ENCODE measurements at regions not wholly inside any gene's neighbourhood (a gene's known extent, or its start where the extent isn't known, plus 50 kb on each side); places are given as distances from the start of the nearest gene placed in this dataset.
"Not testable (repeated sequence)": the region's sequence is repeated elsewhere in the genome, so short reads cannot be mapped to it uniquely, and the experiment has no call there.

- DNase-seq = no peak
These were observed 462.1 kb upstream of the CDIN1 start for GRCh38 chr15:36117296-36117787.

GRCh38 chr15:36126194-36126593 is 453.2 kb upstream of the CDIN1 start:
- DNase-seq = no peak

- no peak for DNase-seq
These were observed 448.6 kb upstream of the CDIN1 start for GRCh38 chr15:36130641-36131310.

GRCh38 chr15:36133742-36134141 is 445.7 kb upstream of the CDIN1 start:
- no peak for DNase-seq

GRCh38 chr15:36136049-36136448 is 443.4 kb upstream of the CDIN1 start:
- no peak for DNase-seq

- no peak for DNase-seq
These were observed 426.5 kb upstream of the CDIN1 start for GRCh38 chr15:36152936-36153335.

- DNase-seq = no peak
These were observed 422.5 kb upstream of the CDIN1 start for GRCh38 chr15:36156879-36157427.

- no peak for DNase-seq
These were observed 419.1 kb upstream of the CDIN1 start for GRCh38 chr15:36160351-36160750.

GRCh38 chr15:36161108-36161507 is 418.3 kb upstream of the CDIN1 start:
- no peak for DNase-seq

GRCh38 chr15:36161771-36162212 is 417.6 kb upstream of the CDIN1 start:
- DNase-seq = no peak

- not testable (repeated sequence) for DNase-seq
These were observed 415.4 kb upstream of the CDIN1 start for GRCh38 chr15:36163983-36164382.

GRCh38 chr15:36172955-36173354 is 406.5 kb upstream of the CDIN1 start:
- DNase-seq = no peak

- no peak for DNase-seq
These were observed 404.2 kb upstream of the CDIN1 start for GRCh38 chr15:36175186-36175740.

GRCh38 chr15:36175741-36176291 is 403.6 kb upstream of the CDIN1 start:
- DNase-seq = no peak

- DNase-seq = no peak
These were observed 401.7 kb upstream of the CDIN1 start for GRCh38 chr15:36177590-36178302.

- DNase-seq = no peak
These were observed 401.2 kb upstream of the CDIN1 start for GRCh38 chr15:36178303-36178633.

GRCh38 chr15:36183201-36183600 is 396.2 kb upstream of the CDIN1 start:
- DNase-seq = no peak

- DNase-seq = no peak
These were observed 394.0 kb upstream of the CDIN1 start for GRCh38 chr15:36185438-36185837.

- no peak for DNase-seq
These were observed 393.6 kb upstream of the CDIN1 start for GRCh38 chr15:36185845-36186244.

GRCh38 chr15:36186376-36186775 is 393.1 kb upstream of the CDIN1 start:
- no peak for DNase-seq

- no peak for DNase-seq
These were observed 388.0 kb upstream of the CDIN1 start for GRCh38 chr15:36191459-36191858.

- not testable (repeated sequence) for DNase-seq
These were observed 383.9 kb upstream of the CDIN1 start for GRCh38 chr15:36195361-36196007.
